ENCODE measurements at regions not wholly inside any gene's neighbourhood (a gene's known extent, or its start where the extent isn't known, plus 50 kb on each side); places are given as distances from the start of the nearest gene placed in this dataset.
"Not testable (repeated sequence)": the region's sequence is repeated elsewhere in the genome, so short reads cannot be mapped to it uniquely, and the experiment has no call there.

GRCh38 chr3:150128126-150128525, 157.4 kb upstream of the PFN2 start:
- TF ChIP-seq CTCF (IDR thresholded peaks at IDR 0.05; ENCODE audit: low read depth, low read length) = no peak
- no peak overlapping the region for H3K4me3 ChIP-seq (ENCODE audit: low read depth, low read length)
- no peak for DNase-seq (ENCODE audit: low read depth)

- TF ChIP-seq MAX (IDR thresholded peaks at IDR 0.05; ENCODE audit: low read depth, low read length) (no peak), MYC (IDR thresholded peaks at IDR 0.05; ENCODE audit: low read depth, low read length) (no peak), CTCF (IDR thresholded peaks at IDR 0.05; ENCODE audit: low read depth, low read length) (no peak), POLR2A (IDR thresholded peaks at IDR 0.05; ENCODE audit: extremely low read depth, insufficient read length) (no peak)
- no peak for DNase-seq (ENCODE audit: low read depth)
- H3K4me3 ChIP-seq (ENCODE audit: low read depth, low read length) = no peak overlapping the region
Measured at GRCh38 chr3:150127011-150127490, 156.4 kb upstream of the PFN2 start.

GRCh38 chr3:150124142-150124541, 153.4 kb upstream of the PFN2 start:
- H3K4me3 ChIP-seq (ENCODE audit: low read depth, low read length) = no peak overlapping the region
- DNase-seq (ENCODE audit: low read depth) = no peak
- TF ChIP-seq POLR2A (IDR thresholded peaks at IDR 0.05; ENCODE audit: extremely low read depth, insufficient read length) (no peak), MAX (IDR thresholded peaks at IDR 0.05; ENCODE audit: low read depth, low read length) (no peak), CTCF (IDR thresholded peaks at IDR 0.05; ENCODE audit: low read depth, low read length) (no peak), MYC (IDR thresholded peaks at IDR 0.05; ENCODE audit: low read depth, low read length) (no peak)

GRCh38 chr3:150123249-150123648, 152.6 kb upstream of the PFN2 start:
- not testable (repeated sequence) for H3K4me3 ChIP-seq (ENCODE audit: low read depth, low read length); DNase-seq (ENCODE audit: low read depth)

- no peak for DNase-seq (ENCODE audit: low read depth)
- no peak for TF ChIP-seq MAX (IDR thresholded peaks at IDR 0.05; ENCODE audit: low read depth, low read length)
- no peak for TF ChIP-seq CTCF (IDR thresholded peaks at IDR 0.05; ENCODE audit: low read depth, low read length)
- no peak for TF ChIP-seq MYC (IDR thresholded peaks at IDR 0.05; ENCODE audit: low read depth, low read length)
- TF ChIP-seq POLR2A (IDR thresholded peaks at IDR 0.05; ENCODE audit: extremely low read depth, insufficient read length) = no peak
- no peak overlapping the region for H3K4me3 ChIP-seq (ENCODE audit: low read depth, low read length)
Measured at GRCh38 chr3:150118219-150118618, 147.5 kb upstream of the PFN2 start.

- no peak for DNase-seq (ENCODE audit: low read depth)
- TF ChIP-seq MAX (IDR thresholded peaks at IDR 0.05; ENCODE audit: low read depth, low read length) (no peak), MYC (IDR thresholded peaks at IDR 0.05; ENCODE audit: low read depth, low read length) (no peak), CTCF (IDR thresholded peaks at IDR 0.05; ENCODE audit: low read depth, low read length) (no peak), POLR2A (IDR thresholded peaks at IDR 0.05; ENCODE audit: extremely low read depth, insufficient read length) (no peak)
Measured at GRCh38 chr3:150117076-150117475, 146.4 kb upstream of the PFN2 start.

More at GRCh38 chr3:150117076-150117475, 146.4 kb upstream of the PFN2 start:
- H3K4me3 ChIP-seq (ENCODE audit: low read depth, low read length) = no peak overlapping the region

Measured in NB4 (cell line).